ENCODE measurements at regions not wholly inside any gene's neighbourhood (a gene's known extent, or its start where the extent isn't known, plus 50 kb on each side); places are given as distances from the start of the nearest gene placed in this dataset.

DNA sequence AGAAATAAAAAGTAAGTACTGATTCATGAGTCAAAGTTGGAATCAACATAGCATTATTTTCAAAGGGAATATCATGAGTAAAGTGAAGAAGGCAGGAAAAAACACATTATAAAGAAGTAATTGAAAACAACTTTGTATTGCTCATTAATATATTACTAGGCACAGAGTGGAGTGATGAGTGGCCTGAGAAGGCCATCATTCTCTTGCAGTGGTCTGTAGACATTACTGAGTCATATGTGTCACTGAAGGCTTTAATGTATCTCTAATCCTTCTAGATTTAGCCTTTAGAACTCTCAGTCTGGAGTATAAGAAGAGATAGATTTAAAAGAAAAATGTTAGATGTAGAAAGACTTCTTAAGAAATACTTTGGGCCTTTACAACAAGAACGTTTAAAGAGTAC is 881.4 kb downstream of the DNAH5 start:
- no peak for ATAC-seq
- H2AFZ ChIP-seq (ENCODE audit: low read depth, low read length, poor library complexity, severe bottlenecking) = no peak overlapping the region
- H3K4me1 ChIP-seq (ENCODE audit: control insufficient read depth in 1 of 2, insufficient read depth in 2 of 2, low read length in 2 of 2) = no peaks in the 10 kb centered on the region
- H3K9me2 ChIP-seq (ENCODE audit: insufficient read depth) = no peaks in the 10 kb centered on the region
- H3K27me3 ChIP-seq (ENCODE audit: insufficient read depth, low read length) = no peaks in the 10 kb centered on the region
- TF ChIP-seq ELF1 (IDR thresholded peaks at IDR 0.05; ENCODE audit: borderline replicate concordance, low read depth) (no peak), EZH2phosphoT487 (IDR thresholded peaks at IDR 0.05; ENCODE audit: borderline replicate concordance) (no peak), EGR1 (IDR thresholded peaks at IDR 0.05; ENCODE audit: low read depth) (no peak), POLR2AphosphoS5 (IDR thresholded peaks at IDR 0.05; ENCODE audit: low read depth, low read length) (no peak), POLR2A (IDR thresholded peaks at IDR 0.05; ENCODE audit: borderline replicate concordance, extremely low read depth, insufficient read depth, insufficient read length) (no peak), CBX3 (IDR thresholded peaks at IDR 0.05; ENCODE audit: low read depth) (no peak), ZFX (IDR thresholded peaks at IDR 0.05) (no peak), EZH2 (IDR thresholded peaks at IDR 0.05) (no peak), TCF7L2 (IDR thresholded peaks at IDR 0.05; ENCODE audit: borderline replicate concordance, extremely low read depth, insufficient read depth, insufficient read length) (no peak), SRF (IDR thresholded peaks at IDR 0.05; ENCODE audit: low read depth) (no peak), JUND (IDR thresholded peaks at IDR 0.05) (no peak), CEBPB (IDR thresholded peaks at IDR 0.05; ENCODE audit: low read depth) (no peak), RAD21 (IDR thresholded peaks at IDR 0.05; ENCODE audit: low read depth) (no peak)
- TF ChIP-seq, protein P1, sequence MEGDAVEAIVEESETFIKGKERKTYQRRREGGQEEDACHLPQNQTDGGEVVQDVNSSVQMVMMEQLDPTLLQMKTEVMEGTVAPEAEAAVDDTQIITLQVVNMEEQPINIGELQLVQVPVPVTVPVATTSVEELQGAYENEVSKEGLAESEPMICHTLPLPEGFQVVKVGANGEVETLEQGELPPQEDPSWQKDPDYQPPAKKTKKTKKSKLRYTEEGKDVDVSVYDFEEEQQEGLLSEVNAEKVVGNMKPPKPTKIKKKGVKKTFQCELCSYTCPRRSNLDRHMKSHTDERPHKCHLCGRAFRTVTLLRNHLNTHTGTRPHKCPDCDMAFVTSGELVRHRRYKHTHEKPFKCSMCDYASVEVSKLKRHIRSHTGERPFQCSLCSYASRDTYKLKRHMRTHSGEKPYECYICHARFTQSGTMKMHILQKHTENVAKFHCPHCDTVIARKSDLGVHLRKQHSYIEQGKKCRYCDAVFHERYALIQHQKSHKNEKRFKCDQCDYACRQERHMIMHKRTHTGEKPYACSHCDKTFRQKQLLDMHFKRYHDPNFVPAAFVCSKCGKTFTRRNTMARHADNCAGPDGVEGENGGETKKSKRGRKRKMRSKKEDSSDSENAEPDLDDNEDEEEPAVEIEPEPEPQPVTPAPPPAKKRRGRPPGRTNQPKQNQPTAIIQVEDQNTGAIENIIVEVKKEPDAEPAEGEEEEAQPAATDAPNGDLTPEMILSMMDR (IDR thresholded peaks at IDR 0.05 in 2 of 3, conservative IDR thresholded peaks at IDR 0.05 in 1 of 3; ENCODE audit: borderline replicate concordance in 1 of 3, insufficient read depth in 1 of 3, low read depth in 2 of 3, low read length in 2 of 3) = no peak
- H3K4me3 ChIP-seq (replicated peaks in 1 of 2; ENCODE audit: low read depth in 1 of 2, low read length in 2 of 2) = no peak overlapping the region
- no peak overlapping the region for H3K4me2 ChIP-seq (ENCODE audit: low read length)
- ChIA-PET POLR2A (no interaction called here), RAD21 (ENCODE audit: low non-redundant PET in 1 of 2, low total read pairs in 2 of 2, uncharacterized antibody in 2 of 2, unreplicated experiment in 2 of 2) (no interaction called here), CTCF (no interaction called here)
- no peak overlapping the region for H3K27ac ChIP-seq (ENCODE audit: low read depth, low read length)
- H3K36me3 ChIP-seq (ENCODE audit: control insufficient read depth in 1 of 2, insufficient read depth in 2 of 2, low read length in 2 of 2) = no peaks in the 10 kb centered on the region
- intact Hi-C loops (cut with micrococcal nuclease) = no loop called here
- BruUV-seq (replicated peaks) = no TSS peak
- H4K20me1 ChIP-seq (ENCODE audit: insufficient read depth) = no peaks in the 10 kb centered on the region
- no peaks in the 10 kb centered on the region for H3K79me2 ChIP-seq (ENCODE audit: insufficient read depth, low read length)
- H3K9ac ChIP-seq (ENCODE audit: low read length) = no peak overlapping the region
- DNase-seq (ENCODE audit: low read depth, low spot score) = no peak
- H3K9me3 ChIP-seq (ENCODE audit: control insufficient read depth in 1 of 2, insufficient read depth in 1 of 2, low read depth in 1 of 2, low read length in 2 of 2) = peaks cover 12 to 26% of the 10 kb centered on the region in 2 experiments; a peak in 2 of 4 replicates

Data from HCT116 (cell line).